ENCODE measurements at regions not wholly inside any gene's neighbourhood (a gene's known extent, or its start where the extent isn't known, plus 50 kb on each side); places are given as distances from the start of the nearest gene placed in this dataset.

DNA sequence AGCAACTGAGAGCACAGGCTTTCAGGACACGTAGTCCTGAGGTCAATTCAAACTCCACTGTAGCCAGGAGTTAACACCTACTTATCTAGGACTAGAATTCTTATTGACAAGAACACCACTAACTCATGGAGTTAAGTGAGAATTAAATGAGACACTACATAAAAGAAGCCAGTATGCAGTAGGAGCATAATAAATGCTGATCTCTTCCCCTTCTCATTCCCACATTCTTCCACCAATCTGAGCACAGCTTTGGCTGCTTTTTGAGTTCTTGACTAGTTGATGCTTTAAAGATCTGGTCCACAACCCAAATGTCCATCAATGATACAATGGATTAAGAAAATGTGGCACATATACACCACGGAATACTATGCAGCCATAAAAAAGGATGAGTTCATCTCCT, 55.2 kb downstream of the TTC32 start:
- TF ChIP-seq, protein P1, sequence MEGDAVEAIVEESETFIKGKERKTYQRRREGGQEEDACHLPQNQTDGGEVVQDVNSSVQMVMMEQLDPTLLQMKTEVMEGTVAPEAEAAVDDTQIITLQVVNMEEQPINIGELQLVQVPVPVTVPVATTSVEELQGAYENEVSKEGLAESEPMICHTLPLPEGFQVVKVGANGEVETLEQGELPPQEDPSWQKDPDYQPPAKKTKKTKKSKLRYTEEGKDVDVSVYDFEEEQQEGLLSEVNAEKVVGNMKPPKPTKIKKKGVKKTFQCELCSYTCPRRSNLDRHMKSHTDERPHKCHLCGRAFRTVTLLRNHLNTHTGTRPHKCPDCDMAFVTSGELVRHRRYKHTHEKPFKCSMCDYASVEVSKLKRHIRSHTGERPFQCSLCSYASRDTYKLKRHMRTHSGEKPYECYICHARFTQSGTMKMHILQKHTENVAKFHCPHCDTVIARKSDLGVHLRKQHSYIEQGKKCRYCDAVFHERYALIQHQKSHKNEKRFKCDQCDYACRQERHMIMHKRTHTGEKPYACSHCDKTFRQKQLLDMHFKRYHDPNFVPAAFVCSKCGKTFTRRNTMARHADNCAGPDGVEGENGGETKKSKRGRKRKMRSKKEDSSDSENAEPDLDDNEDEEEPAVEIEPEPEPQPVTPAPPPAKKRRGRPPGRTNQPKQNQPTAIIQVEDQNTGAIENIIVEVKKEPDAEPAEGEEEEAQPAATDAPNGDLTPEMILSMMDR (IDR thresholded peaks at IDR 0.05; ENCODE audit: insufficient read depth, low read depth, low read length), result no peak
- DNase-seq (ENCODE audit: low read depth), result no peak
- H3K4me3 ChIP-seq (ENCODE audit: low read depth, low read length), result no peak overlapping the region

DNA sequence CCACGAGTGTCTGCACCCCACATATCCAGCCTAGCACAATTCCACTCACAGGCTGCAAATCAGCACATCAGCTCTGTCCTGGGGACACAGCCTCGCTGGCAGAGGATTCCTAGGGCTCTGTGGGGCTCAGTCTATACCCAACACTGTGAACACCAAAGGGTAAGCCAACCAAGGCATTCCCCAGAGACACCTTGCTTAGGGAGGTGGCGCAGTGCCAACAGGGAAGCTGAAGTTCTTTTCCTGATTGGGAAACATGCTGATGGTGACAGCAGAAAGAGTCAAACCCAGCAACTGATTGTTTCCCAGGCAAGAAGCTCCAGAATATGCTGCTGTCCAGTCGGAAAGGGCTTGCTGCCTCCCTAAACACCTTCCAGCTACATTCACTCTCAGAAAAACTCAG, 55.8 kb downstream of the TTC32 start:
- TF ChIP-seq, protein P1 (IDR thresholded peaks at IDR 0.05; ENCODE audit: insufficient read depth, low read depth, low read length), result no peak
- H3K4me3 ChIP-seq (ENCODE audit: low read depth, low read length), result no peak overlapping the region
- DNase-seq (ENCODE audit: low read depth), result no peak

DNA sequence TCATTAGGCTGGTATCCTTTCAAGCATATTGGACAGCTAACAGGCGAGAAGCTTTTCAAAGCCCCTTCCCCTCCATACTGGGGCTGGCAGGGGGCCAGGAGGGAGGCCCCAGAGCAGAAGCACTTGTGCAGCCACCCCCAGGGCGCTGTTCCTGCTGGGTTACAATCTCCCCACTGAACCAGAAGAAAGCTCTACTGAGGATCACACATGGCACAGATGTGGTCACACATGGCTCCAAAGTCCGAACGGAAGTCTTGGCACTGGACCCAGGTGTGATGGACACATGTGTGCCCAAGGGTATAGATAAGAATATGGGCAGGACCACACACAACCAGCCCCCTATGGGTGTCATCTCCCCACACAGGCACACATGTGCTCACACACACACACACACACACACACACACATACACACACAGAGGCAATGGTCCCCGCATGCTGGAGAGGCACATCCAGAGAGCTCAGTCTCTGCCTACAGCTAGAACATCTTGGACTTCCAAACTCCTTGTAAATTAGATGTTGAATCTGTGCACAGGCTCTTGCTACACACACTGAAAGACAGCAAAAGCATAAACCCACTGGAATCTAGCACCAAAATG, 56.4 kb downstream of the TTC32 start:
- TF ChIP-seq, protein P1 (IDR thresholded peaks at IDR 0.05; ENCODE audit: insufficient read depth, low read depth, low read length), result no peak
- no peak for DNase-seq (ENCODE audit: low read depth)

DNA sequence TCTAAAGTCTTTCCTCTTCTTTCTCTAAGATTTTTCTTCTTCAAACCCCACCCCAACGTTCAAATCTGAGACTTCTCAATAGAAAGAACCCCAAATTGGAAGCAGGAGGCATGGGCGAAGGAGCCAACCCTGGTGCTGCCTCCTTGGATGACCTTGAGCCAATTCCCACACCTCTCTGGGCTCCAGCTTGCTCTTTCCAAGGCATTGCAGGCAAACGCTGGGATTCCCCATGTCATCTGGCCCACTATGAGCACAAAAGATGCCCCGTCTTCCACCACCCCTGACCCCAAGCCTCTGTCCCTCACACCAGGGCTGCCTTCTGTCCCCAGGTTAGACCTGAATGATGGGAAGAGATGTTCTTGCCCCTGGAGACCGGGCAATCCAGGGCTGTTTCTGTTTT, 57.0 kb downstream of the TTC32 start:
- no peak overlapping the region for H3K4me3 ChIP-seq (ENCODE audit: low read depth, low read length)
- TF ChIP-seq, protein P1 (IDR thresholded peaks at IDR 0.05; ENCODE audit: insufficient read depth, low read depth, low read length), result no peak

More for the DNA sequence above, 56.4 kb downstream of the TTC32 start:
- no peak overlapping the region for H3K4me3 ChIP-seq (ENCODE audit: low read depth, low read length)

DNA sequence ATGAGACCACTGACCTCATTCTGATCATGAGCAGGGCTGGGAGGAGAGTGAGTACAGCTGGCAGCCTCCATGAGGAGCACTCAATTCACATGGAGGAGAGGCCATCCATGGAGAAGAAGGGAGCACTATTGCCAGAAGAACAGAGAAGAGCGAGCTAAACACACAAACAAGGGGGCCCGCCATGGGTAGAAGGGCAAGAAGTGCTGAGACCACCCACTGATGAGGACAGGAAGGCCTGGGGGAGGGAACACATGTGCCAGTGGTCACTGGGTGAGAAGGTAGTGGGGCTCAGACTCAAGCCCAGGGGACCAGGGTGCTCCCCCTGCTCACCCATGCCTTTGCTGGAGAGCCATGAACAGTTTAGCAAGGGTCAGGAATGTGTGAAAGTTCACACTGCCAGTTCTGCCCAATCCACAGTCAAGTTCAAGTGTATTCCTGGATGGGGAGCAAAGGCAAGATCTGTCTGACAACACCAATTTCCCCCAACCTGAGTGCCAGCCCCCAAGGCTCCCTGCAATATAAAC, 57.7 kb downstream of the TTC32 start:
- TF ChIP-seq, protein P1 (IDR thresholded peaks at IDR 0.05; ENCODE audit: insufficient read depth, low read depth, low read length), result no peak

More for the DNA sequence above, 57.0 kb downstream of the TTC32 start:
- no peak for DNase-seq (ENCODE audit: low read depth)

DNA sequence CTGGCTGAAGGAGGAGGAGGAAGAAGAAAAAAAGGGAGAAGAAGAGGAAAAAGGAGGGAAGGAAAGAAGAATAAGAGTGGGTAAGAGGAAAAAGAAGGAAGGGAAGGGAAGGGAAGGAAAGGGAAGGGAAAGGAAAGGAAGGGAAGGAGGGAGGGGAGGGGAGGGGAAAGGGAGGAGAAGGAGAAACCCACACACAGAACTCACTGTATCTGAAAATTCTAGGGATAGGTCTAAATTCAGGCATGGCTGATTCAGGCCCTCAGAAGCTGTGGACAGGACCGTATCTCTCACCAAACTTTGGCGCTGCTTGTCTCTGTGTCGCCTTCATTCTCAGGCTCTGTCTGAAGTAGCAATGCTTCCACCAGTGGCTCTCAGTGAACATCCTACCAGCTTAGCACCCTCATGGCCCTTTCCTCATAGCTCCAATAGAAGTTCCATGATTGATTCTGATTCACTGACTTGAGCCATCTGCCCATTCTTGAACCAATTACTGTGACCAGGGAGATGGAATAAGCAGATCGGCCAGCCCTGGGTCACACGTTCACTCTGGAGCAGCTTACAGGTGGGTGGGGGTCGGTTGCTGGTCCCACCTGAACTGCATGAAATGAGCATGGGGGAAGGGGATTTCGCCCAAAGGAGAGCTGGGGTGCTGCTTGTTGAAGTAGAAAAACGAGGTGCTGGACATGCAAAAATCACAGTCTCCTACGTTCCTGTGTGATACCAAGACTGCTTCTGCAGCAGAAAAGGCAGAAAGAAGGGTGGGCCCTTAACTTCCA, 59.7 kb downstream of the TTC32 start:
- no peak overlapping the region for H3K4me3 ChIP-seq (ENCODE audit: low read depth, low read length)
- TF ChIP-seq, protein P1 (IDR thresholded peaks at IDR 0.05; ENCODE audit: insufficient read depth, low read depth, low read length), result no peak
- no peak for DNase-seq (ENCODE audit: low read depth)

More for the DNA sequence above, 57.7 kb downstream of the TTC32 start:
- DNase-seq (ENCODE audit: low read depth), result no peak
- H3K4me3 ChIP-seq (ENCODE audit: low read depth, low read length), result no peak overlapping the region

All from fibroblast of villous mesenchyme (primary cell).